ENCODE measurements at regions not wholly inside any gene's neighbourhood (a gene's known extent, or its start where the extent isn't known, plus 50 kb on each side); places are given as distances from the start of the nearest gene placed in this dataset.

DNA sequence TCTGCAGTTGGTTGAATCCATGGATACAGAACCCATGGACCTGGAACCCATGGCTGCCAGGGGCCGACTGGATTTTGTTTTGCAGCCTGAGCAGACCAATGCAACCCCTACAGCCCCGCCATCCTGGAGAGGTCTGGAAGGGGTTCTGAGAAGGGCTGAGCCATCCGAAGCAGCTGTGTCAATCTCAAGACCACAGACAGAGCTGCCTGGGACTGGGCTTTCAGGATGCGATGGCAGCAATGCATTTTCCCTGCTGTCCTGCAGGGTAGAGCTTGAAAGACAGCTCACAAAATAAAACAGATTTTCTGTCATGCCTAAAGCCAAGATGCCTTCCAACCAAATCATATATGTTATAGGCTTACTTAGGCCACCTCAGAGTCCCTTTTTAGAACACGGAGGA lies 125.8 kb upstream of the NXT1 start:
- TF ChIP-seq CTCF (IDR thresholded peaks at IDR 0.05) = no peak
- TF ChIP-seq EZH2 (IDR thresholded peaks at IDR 0.05; ENCODE audit: borderline replicate concordance, insufficient read depth, low read depth, low read length, poor library complexity, severe bottlenecking) = no peak
